ENCODE measurements at regions not wholly inside any gene's neighbourhood (a gene's known extent, or its start where the extent isn't known, plus 50 kb on each side); places are given as distances from the start of the nearest gene placed in this dataset.

DNA sequence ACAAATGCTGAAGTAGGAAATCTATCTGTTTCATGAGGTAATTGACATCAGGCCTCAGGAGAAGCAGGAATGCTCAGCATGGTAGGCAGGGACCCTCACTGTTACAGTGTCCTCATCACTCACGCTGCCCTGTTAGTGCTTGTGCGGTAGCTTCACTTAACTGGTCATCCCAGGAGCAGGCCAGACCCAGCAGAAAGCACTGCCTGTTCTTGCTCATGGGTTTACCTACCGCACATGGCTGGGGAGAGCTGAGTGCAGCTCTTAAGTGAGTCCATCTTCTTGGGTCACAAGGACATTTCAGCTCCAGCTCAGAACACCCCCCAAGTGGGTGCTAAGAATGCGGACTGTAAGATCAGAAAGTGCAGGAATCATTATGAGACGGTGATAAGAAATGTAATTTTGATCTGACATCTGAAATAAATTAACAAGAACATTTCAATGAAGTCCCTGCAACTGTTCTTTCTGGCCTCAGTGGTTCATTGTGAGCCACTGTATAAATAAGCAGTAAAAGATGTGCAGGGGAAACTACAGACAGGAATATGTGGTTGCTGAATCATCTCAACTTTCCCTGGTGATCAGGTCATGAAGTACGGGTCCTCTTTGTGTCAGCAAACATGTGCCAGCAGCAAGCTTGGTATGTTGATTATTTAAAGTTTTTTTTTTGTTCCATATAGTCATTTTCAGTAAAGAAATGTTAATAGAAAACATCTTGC lies 757.7 kb upstream of the TMEM132C start:
- TF ChIP-seq, protein P1, sequence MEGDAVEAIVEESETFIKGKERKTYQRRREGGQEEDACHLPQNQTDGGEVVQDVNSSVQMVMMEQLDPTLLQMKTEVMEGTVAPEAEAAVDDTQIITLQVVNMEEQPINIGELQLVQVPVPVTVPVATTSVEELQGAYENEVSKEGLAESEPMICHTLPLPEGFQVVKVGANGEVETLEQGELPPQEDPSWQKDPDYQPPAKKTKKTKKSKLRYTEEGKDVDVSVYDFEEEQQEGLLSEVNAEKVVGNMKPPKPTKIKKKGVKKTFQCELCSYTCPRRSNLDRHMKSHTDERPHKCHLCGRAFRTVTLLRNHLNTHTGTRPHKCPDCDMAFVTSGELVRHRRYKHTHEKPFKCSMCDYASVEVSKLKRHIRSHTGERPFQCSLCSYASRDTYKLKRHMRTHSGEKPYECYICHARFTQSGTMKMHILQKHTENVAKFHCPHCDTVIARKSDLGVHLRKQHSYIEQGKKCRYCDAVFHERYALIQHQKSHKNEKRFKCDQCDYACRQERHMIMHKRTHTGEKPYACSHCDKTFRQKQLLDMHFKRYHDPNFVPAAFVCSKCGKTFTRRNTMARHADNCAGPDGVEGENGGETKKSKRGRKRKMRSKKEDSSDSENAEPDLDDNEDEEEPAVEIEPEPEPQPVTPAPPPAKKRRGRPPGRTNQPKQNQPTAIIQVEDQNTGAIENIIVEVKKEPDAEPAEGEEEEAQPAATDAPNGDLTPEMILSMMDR (IDR thresholded peaks at IDR 0.05), result no peak
- no peak for TF ChIP-seq POLR2A (IDR thresholded peaks at IDR 0.05)
